ENCODE measurements at regions not wholly inside any gene's neighbourhood (a gene's known extent, or its start where the extent isn't known, plus 50 kb on each side); places are given as distances from the start of the nearest gene placed in this dataset.

DNA sequence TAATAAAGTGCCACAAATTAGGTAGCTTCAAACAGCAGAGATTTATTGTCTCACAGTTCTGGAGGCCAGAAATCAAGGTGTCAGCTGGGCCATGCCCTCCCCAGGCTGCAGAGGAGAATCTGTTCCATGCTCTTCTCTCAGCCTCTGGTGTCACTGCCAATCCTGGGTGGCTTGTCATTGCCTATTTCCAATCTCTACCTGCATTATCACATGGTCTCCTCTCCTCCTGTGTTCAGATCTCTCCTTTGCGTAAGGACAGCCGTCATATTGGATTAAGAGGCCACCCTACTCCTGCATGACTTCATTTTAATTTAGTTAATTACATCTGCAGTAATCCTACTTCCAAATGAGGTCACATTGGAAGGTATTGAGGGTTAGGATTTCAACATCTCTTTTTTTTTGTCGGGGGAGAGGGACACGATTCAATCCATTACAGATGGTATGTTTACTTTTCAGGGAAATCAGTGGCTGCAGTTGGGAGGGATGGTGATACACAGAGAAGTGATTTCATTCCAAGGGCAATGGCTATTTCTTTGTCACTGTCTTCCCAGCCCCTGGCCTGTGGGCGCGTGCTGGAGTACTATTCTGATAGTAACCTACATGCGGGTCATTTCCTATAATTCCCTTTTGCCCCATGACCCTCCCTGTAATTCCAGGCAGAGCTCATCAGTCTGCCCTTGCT, 169.4 kb downstream of the MINAR1 start:
- TF ChIP-seq POLR2A (IDR thresholded peaks at IDR 0.05): no peak
- TF ChIP-seq, protein P1, sequence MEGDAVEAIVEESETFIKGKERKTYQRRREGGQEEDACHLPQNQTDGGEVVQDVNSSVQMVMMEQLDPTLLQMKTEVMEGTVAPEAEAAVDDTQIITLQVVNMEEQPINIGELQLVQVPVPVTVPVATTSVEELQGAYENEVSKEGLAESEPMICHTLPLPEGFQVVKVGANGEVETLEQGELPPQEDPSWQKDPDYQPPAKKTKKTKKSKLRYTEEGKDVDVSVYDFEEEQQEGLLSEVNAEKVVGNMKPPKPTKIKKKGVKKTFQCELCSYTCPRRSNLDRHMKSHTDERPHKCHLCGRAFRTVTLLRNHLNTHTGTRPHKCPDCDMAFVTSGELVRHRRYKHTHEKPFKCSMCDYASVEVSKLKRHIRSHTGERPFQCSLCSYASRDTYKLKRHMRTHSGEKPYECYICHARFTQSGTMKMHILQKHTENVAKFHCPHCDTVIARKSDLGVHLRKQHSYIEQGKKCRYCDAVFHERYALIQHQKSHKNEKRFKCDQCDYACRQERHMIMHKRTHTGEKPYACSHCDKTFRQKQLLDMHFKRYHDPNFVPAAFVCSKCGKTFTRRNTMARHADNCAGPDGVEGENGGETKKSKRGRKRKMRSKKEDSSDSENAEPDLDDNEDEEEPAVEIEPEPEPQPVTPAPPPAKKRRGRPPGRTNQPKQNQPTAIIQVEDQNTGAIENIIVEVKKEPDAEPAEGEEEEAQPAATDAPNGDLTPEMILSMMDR (IDR thresholded peaks at IDR 0.05): no peak
